GM21717 (cell line): ENCODE measurements at regions not wholly inside any gene's neighbourhood (a gene's known extent, or its start where the extent isn't known, plus 50 kb on each side); places are given as distances from the start of the nearest gene placed in this dataset.

Experiments used
- ATAC-seq: cut with Tn5 transposase; IDR thresholded peaks from one replicate; pipeline ENCODE4 v1.9.1; 2021; ENCODE audit warnings: mild to moderate bottlenecking, moderate library complexity; ENCODE audit not compliant: unreplicated experiment

DNA sequence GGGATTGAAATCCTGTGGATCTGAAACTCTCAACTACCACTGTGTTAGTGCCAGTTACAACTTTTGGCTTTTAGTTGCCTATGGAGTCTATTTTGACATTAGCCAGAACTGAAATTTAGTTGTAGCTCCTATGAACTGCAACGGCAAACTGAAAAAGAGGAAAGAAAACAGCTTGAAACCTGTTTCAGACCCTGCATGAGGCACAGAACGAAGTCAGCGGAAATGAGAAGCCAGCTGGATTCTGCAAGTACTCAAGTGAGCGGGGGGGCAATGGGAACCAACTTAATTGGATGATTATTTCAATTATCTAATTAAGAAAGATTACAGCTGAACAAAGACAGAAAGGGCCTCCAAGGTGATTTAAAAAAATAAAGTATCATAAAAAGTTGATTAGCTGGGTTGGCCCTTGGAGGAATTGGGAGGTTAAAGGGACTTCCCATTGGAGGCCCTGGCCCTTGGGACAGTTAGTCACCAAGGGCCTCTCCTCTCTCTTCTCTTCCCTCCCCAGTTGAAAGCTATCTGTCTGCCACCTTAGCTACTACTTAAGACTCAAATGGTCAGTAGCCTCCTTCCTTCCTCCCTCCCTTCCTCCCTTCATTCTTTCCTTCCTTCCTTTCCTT lies 352.1 kb downstream of the SHQ1 start:
- ATAC-seq = peak; percentile 62

DNA sequence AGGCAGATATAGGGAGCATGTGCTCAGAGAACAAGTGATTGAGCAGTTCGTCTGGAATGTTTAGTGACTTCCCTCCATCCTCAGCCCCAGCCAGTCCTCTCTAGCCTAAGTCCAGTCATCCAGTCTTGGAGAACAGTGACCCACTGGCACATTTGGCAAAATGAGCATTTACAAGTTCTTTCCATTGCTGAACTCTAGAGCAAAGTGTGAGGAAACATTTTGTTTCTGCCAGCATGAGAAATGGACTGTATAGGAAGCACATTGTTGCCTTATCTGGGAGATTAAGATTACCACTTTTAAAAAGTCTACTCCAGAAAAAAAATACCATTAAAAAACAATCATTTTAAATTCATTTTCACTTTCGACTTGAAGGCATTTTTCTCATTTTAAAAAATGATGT lies 353.6 kb downstream of the SHQ1 start:
- no peak for ATAC-seq

DNA sequence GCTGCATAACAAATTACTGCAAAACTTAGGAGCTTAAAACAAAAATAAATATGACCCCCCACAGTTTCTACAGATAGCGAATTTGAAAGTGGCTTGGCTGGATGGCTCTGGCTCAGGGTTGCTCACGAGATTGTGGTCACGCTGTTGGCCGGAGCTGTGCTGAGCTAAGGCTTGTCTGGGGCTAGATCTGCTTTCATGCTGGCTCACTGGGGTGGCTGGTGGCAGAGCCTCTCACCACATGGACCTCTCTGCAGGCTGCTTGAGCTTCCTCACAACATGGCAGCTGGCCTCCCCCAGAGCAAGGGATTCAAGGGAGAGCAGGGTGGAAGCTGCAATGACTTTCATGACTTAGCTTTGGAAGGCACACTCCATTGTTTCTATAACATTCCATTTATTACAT lies 354.1 kb downstream of the SHQ1 start:
- no peak for ATAC-seq

DNA sequence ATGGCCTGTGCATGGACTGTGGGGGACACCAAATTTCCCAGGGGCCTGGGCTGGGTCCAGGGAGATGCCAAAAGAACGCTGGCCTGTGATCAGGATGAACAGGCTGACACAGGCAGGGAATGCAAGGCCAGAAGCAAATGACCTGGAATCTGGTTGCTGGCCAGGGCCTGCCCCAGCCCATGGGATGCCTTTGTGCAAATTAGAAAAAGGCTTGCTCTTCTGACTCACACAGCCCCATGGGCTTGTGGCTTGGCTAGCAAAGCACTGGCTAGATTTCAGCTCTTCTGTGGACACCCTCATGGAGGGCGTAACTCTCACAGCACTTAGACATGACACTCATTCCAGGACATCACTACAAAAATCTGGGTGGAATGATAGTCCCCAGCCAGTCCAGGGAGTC lies 356.0 kb downstream of the SHQ1 start:
- ATAC-seq = no peak

DNA sequence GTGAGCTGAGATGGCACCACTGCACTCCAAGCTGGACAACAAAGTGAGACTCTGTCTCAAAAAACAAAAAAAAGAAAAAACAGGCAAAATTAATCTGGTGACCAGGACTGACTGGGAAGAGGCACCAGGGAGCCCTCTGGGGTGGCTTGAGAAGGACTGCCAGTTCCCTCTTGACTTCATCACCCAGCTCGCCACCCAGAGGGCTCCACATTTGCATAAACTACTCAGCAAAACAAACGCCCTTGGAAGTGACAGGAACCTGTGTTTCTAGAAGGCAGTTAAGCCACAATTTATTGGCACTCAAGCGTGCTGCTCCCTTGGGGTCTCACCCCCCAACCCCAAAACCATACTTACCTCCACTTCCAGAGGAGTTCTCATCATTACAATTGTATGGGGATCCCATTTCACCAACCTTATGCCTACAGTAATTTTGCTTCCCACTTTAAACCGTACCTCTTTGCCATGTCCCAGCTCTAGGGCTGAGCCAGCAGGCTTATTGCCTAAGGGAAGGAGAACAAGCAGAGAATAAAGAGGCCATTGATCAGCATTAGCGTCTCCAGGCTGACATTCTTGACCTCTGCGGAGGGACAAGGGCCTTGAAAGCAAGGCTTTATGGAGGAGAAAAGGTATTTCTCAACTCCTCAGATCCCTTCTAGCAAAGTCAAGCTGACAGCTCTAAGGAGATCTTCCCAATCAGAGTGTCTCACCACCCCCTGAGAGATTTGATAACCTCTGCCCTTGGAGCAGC lies 357.4 kb downstream of the SHQ1 start:
- ATAC-seq = no peak

DNA sequence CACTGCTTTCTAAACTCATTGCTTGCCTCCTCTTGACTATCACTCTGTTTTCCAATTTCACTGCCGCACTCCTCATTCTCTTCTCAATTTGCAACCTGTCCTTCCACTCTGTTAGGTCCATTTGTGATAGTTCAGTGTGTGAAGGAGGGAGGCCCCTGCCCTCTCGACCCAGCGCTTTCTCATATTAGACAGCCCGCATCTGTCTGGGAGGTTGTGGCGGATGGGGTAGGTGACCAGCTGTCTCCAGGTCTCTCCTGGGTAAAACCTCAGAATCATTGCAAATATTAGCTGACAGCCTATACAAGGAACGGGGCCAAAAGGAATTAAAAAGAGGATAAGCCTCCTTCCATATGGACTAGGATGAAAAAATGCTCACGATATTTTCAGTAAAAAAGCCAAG lies 358.3 kb downstream of the SHQ1 start:
- ATAC-seq = no peak

DNA sequence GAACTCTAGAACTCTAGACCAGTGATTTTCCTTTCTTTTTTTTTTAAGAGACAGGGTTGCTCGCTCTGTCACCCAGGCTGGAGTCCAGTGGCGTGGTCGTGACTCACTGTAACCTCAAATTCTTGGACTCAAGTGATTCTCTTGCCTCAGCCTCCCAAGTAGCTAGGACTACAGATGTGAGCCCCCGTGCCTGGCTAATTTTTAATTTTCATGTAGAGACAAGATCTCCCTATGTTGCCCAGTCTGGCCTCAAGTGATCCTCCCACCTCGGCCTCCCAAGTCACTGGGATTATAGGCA lies 359.6 kb downstream of the SHQ1 start:
- no peak for ATAC-seq

DNA sequence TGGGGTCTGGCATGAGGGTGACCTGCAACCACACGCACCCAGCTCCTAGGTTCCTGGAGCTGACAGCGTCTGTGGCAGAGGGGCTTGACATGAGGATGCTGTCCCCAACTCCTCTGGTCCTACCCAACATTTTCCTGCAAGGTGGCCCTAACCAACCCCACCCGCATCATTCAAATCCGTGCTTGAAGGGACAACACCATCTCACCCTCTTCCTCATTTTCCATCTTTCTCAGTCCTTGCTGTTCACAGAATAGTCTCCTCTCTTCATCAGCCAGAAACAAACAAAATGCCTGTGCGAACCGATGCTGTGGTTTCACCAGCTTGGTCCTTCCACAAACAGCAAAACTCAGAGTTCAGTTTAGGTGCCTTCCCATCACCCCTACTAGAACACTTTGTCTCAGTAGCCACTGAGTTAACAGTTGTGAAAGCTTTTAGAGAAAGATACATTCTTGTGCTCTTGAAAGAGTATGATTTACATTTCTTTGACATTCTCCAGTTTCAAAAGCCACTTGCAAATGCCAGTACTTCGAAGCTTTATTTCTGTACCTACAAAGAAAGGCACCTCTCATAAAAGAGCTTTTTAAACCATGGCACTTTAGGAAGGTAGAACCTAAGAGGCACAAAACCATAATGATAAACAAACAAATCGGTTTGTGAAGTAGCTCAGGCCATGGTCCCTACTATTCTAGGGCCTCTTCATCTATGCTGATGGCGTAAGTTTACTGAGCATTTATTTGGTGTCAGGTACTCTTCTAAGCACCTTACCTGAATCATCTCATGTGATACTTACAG lies 360.1 kb downstream of the SHQ1 start:
- ATAC-seq = no peak

DNA sequence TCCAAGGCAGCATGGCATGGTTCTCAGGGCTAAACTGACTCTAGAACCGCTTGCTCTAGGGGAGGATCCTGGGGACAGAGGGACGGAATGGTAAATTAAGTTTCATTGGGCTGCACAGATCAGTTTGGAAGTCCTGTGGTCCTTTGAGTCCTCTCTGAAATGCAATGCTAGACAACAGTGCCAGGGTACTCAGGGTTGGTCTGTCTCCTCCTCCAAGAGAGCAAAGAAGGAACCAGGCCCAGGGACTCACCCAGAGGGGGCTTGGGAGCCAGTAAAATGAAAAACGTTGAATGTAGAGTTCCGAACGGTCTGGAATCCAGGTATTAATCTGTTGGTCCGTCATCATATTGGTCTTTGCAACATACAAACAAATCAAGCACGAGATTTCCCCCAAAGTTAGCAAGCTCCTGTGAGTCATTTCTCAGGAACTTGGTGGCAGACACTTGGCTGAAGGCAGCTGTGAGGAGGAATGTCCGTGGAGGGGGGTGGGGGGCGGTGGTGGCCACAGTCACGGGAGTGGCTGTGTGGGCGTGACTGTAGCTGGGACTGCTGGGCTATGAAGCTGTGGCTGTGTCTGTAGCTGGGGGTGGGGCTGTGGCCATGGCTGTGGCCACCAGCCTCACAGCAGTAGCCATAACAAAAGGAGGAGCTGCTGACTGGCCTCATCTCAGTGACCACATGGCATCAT lies 361.0 kb downstream of the SHQ1 start:
- ATAC-seq = no peak

DNA sequence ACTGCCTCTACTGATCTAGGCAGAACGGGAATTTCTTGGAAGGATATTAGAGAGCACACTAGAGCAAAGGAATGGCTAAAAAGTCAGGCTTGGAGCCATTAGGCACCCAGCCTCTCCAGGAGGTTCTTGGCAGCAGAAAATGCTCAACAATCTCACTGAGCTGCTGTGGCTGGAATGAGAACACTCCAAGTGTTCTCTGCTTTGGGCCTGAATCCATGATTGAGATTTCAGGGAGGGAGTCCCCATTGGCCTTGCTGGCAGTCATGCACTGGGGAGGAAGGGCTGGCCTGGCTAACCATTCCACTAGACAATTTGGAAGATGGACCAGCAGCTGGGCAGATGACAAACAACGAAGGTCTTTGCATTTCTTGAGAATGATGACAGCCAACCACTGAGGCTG lies 362.6 kb downstream of the SHQ1 start:
- no peak for ATAC-seq

DNA sequence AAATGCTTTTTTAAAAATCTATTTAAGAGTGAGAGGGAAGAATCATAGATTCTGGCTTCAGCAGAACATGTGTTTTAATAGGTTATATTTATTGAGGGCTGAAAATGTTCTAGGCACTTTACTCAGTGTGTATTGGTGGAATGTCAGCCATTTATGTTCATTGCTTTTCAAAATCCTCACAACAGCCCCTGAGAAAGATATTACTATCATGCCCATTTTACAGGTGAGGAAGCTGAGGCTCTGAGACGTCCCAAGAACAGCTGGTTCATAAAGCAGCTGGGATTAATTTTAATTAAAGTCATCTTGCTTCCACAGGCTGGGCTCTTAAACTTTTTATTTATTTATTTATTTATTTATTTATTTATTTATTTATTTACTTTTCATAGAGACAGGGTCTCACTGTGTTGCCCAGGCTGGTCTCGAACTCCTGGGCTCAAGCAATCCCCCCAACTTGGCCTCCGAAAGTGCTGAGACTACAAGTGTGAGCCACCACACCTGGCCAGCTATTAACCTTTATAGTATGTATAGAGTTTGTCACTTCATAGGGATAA lies 364.6 kb downstream of the SHQ1 start:
- no peak for ATAC-seq

DNA sequence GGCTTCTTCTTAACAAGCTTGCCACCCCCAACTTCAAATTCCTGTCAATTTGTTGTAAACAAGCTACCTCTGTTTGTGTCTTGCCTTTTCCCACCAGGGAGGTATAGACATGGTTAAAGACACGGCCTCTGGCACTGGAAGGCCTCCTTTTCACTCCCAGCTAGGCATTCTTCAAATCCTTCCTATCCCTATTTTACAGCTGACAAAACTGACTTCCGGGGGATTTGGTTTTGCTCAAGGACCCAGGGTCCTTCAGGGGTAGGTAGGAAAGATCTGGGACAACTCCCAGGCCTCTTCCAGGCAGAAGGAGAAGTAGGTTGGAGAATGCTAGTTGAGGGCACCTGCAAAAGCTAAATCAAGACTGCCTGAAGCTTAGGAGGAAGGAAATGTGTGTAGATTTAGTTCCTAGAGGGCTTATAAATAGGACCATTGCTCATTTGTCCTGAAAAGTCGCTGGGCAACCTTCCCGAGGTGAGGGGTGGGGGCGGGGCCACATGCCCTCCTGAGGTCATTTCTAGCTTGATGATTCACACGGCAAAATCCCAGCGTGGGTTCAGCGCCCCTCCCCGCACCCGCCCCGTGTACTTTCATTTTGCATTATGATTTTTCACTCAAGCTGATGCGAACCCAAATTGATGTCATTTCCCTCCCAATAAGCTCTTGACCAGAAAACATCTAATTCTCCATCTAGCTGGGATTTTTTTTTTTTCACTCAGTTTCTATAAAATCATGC lies 365.5 kb downstream of the SHQ1 start:
- ATAC-seq = no peak

DNA sequence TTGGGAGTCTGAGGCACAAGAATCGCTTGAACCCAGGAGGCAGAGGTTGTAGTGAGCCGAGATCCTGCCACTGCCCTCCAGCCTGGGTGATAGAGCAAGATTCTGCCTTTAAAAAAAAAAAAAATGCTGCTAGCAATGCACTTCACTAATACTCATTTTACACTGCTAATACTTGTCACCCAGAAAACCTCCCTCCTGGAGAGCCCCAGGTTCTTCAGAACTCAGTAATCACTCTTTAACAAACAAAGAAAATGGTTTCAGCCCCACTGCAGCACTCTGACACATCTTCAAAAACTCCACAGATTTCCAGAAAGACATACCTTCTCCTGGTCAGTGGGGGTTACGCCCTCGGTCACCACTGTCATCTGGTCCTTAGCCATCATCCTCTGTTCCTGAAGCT lies 366.7 kb downstream of the SHQ1 start:
- no peak for ATAC-seq

DNA sequence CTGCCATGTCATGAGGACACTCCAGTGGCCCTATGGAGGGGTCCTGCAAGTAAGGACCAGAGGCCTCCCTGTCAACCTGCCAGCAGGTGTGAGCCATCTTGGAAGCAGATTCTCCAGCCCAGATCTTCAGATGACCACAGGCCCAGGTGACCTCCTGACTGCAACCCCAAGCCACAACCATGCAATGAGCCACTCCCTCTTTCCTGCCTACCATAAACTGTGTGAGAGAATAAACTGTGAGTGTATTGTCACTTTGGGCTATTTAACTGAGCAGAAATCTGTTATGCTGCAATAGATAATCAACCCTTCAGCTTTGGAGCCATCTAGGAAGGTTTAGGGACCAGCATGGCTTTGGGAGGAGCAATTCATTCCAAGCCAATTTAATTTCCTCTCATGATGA lies 367.9 kb downstream of the SHQ1 start:
- ATAC-seq = no peak

DNA sequence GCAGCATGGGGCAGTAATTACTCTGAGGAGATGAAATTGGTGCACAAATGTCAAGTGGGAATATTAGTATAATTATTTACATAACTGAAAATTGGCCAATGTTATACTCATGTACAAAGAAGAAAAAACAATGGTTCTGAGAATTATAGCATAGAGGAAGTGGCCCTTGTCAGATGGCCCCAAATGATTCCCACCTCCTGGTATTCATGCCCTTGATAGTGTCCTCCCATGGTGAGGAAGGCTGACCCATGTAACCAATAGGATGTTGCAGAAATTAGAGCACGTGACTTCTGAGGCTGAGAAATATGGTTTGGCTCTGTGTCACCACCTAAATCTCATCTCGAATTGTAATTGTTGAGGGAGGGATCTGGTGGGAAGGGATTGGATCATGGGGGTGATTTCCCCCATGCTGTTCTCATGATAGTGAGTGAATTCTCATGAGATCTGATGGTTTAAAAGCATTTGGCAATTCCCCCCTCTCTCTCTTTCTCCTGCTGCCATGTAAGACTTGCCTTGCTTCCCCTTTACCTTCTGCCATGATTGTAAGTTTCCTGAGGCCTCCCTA lies 368.5 kb downstream of the SHQ1 start:
- no peak for ATAC-seq

DNA sequence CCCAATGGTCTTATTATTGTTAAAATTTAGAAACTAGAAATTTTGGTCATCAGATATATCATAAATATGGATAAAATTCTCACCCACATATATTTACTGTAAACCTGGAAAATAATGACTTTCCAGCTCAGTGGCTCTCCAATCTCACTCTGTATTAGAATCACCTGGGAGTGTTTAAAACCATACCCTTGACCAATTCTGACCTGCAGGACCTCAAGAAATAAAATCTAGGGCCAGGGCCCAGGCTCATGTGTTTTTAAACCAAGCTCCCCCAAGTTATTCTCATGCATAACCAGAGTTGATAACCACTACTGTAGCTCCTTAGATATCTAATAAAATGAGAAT lies 372.1 kb downstream of the SHQ1 start:
- ATAC-seq = no peak

DNA sequence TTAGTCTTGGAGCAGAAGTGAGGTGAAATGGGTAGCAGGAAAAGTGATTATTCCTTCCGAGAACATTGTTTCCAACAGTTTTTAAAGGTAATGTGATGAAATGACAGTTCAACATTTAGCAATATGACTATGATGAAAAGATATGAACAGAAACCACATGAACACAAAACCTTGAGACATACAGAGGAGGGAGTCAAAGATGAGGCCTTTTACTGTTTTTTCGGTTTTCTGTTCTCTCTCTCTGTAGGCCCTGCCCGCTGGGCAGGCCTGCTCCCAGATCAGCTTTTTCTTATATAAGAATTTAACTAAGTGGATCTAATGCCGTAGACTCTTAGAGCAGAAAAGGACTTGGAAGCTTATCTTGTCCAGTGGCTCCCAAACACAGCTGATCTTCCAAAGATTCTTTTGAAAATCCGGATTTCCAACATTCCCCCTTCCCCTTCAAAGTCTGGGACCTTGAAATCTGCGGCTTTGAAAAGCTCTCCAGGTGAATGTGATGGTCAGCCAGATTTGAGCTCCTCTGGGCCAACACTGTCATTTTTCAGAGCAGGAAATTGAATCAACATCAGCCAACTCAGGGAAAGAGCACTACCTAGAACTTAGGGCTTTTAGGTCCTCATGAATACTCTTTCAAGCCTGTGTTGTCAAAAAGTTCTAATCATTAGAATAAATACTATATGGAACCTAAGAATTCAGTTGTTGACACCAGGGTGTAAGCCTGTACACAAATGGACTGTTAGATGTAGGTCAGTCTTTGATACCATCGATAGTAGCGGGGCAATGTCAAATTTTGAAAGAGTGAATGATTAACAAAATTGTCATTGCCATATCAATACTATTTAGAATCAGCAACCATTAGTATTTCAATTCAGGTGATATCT lies 372.7 kb downstream of the SHQ1 start:
- no peak for ATAC-seq

DNA sequence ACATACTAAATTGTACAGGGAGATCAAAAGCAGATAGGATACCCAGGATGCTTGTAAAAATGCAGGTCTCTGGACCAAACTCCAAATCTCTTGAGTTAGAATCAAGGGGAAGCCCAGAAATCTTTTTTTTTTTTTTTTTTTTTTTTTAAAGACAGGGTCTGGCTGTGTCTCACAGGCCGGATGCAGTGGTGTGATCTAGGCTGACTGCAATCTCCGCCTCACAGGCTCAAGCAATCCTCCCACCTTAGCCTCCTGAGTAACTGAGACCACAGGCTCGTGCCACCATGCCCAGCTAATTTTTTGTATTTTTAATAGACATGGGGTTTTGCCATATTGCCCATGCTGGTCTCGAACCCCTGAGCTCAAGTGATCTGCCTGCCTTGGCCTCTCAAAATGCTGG lies 373.5 kb downstream of the SHQ1 start:
- ATAC-seq = no peak

DNA sequence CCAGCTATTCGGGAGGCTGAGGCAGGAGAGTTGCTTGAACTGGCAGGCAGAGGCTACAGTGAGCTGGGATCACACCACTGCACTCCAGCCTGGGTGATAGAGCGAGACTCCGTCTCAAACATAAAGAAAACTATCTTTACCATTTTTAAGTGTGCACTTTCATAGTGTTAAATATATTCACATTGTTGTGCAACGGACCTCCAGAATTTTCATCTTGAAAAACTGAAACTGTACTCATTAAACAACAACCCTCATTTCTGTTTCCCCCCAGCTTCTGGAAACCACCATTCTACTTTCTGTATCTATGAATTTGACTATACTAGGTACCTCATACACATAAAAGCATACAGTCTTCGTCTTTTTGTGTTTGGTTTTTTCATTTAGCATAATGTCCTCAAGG lies 375.1 kb downstream of the SHQ1 start:
- ATAC-seq = peak; percentile 83
